ENCODE measurements at regions not wholly inside any gene's neighbourhood (a gene's known extent, or its start where the extent isn't known, plus 50 kb on each side); places are given as distances from the start of the nearest gene placed in this dataset.
"Not testable (repeated sequence)": the region's sequence is repeated elsewhere in the genome, so short reads cannot be mapped to it uniquely, and the experiment has no call there.

GRCh38 chr2:53200072-53200471, 567.5 kb upstream of the CHAC2 start:
- no peak for ATAC-seq

- no peak for ATAC-seq
Observed at GRCh38 chr2:53188851-53189510, 578.6 kb upstream of the CHAC2 start.

GRCh38 chr2:53183581-53183980, 584.0 kb upstream of the CHAC2 start:
- no peak for ATAC-seq

GRCh38 chr2:53182601-53183000, 585.0 kb upstream of the CHAC2 start:
- ATAC-seq = no peak

GRCh38 chr2:53181759-53182158, 585.8 kb upstream of the CHAC2 start:
- ATAC-seq = no peak

- ATAC-seq = no peak
Observed at GRCh38 chr2:53177327-53177726, 590.3 kb upstream of the CHAC2 start.

- ATAC-seq = no peak
Observed at GRCh38 chr2:53174539-53174938, 593.1 kb upstream of the CHAC2 start.

GRCh38 chr2:53173698-53174455, 593.7 kb upstream of the CHAC2 start:
- no peak for ATAC-seq

GRCh38 chr2:53173091-53173490, 594.5 kb upstream of the CHAC2 start:
- no peak for ATAC-seq

GRCh38 chr2:53170466-53170865, 597.1 kb upstream of the CHAC2 start:
- no peak for ATAC-seq

- ATAC-seq = no peak
Observed at GRCh38 chr2:53167227-53167626, 600.4 kb upstream of the CHAC2 start.

GRCh38 chr2:53150146-53150545, 617.5 kb upstream of the CHAC2 start:
- ATAC-seq = no peak

- no peak for ATAC-seq
Observed at GRCh38 chr2:53148221-53148620, 619.4 kb upstream of the CHAC2 start.

- no peak for ATAC-seq
Observed at GRCh38 chr2:53131416-53131815, 636.2 kb upstream of the CHAC2 start.

- ATAC-seq = peak in 1 of 2 donors; percentile 33
Observed at GRCh38 chr2:53130441-53130943, 637.1 kb upstream of the CHAC2 start.

- no peak for ATAC-seq
Observed at GRCh38 chr2:53129851-53130250, 637.8 kb upstream of the CHAC2 start.

GRCh38 chr2:53127061-53127650, 640.4 kb upstream of the CHAC2 start:
- ATAC-seq = no peak

- ATAC-seq = no peak
Observed at GRCh38 chr2:53114991-53115390, 652.6 kb upstream of the CHAC2 start.

GRCh38 chr2:53114582-53114981, 653.0 kb upstream of the CHAC2 start:
- ATAC-seq = no peak

GRCh38 chr2:53112408-53112807, 655.2 kb upstream of the CHAC2 start:
- not testable (repeated sequence) for ATAC-seq

GRCh38 chr2:53111406-53111805, 656.2 kb upstream of the CHAC2 start:
- ATAC-seq = no peak

- ATAC-seq = no peak
Observed at GRCh38 chr2:53111004-53111403, 656.6 kb upstream of the CHAC2 start.

GRCh38 chr2:53108246-53108645, 659.4 kb upstream of the CHAC2 start:
- no peak for ATAC-seq

- no peak for ATAC-seq
Observed at GRCh38 chr2:53104263-53104662, 663.3 kb upstream of the CHAC2 start.
